ENCODE measurements at regions not wholly inside any gene's neighbourhood (a gene's known extent, or its start where the extent isn't known, plus 50 kb on each side); places are given as distances from the start of the nearest gene placed in this dataset.

DNA sequence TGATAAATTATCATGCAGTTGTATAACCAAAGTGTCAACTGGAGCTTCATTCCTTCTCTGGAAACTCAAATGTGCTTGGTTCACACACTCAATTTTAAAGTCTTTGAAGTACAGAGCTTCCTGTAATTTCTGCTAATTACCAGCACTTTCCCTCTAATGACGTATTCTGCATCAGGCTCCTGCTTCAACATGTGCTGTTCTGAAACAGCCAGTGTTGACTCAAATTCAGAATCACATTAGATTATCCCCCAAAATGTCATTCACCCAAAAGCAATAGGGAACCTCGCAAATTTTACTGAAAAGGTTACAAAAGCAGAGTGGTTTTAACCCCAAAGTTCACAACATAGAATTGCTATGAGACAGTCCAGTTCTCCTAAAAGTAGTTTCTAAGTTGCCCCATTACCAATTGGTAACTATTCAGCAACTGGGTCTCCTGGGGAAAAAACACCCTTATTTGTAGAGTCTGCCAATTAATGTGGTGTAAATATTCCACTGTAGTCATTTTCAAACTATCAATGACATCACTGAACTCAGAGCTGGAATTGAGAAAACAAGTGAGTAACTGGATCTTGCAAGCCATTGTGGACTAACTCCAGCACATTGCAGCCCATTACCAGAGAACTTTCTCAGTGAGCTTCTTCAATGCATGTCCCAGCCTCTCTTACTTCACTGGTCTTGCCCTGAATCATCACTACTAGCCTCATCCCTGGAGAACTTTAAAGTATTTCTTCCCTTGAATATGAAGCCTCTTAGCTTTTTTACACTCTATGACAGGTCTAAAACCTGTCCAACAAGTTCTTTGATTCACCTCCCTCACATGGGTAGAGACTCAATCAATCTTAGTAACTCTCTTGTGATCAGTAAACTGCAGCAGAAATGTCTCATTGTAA lies 955.4 kb downstream of the EFNB2 start:
- TF ChIP-seq, protein P1, sequence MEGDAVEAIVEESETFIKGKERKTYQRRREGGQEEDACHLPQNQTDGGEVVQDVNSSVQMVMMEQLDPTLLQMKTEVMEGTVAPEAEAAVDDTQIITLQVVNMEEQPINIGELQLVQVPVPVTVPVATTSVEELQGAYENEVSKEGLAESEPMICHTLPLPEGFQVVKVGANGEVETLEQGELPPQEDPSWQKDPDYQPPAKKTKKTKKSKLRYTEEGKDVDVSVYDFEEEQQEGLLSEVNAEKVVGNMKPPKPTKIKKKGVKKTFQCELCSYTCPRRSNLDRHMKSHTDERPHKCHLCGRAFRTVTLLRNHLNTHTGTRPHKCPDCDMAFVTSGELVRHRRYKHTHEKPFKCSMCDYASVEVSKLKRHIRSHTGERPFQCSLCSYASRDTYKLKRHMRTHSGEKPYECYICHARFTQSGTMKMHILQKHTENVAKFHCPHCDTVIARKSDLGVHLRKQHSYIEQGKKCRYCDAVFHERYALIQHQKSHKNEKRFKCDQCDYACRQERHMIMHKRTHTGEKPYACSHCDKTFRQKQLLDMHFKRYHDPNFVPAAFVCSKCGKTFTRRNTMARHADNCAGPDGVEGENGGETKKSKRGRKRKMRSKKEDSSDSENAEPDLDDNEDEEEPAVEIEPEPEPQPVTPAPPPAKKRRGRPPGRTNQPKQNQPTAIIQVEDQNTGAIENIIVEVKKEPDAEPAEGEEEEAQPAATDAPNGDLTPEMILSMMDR (IDR thresholded peaks at IDR 0.05) = no peak
- no peak for TF ChIP-seq POLR2A (IDR thresholded peaks at IDR 0.05)
